HG03565 (cell line): ENCODE measurements at regions not wholly inside any gene's neighbourhood (a gene's known extent, or its start where the extent isn't known, plus 50 kb on each side); places are given as distances from the start of the nearest gene placed in this dataset.

Source experiments
- ATAC-seq: cut with Tn5 transposase; IDR thresholded peaks from one replicate; pipeline ENCODE4 v1.9.1; 2021; ENCODE audit warnings: mild to moderate bottlenecking, moderate library complexity; ENCODE audit not compliant: unreplicated experiment

GRCh38 chr15:53401503-53401902 is 358.0 kb downstream of the WDR72 start:
- ATAC-seq = no peak

GRCh38 chr15:53400986-53401385 is 358.5 kb downstream of the WDR72 start:
- ATAC-seq = no peak

- no peak for ATAC-seq
These were observed 362.3 kb downstream of the WDR72 start for GRCh38 chr15:53397041-53397616.

- ATAC-seq = no peak
These were observed 363.6 kb downstream of the WDR72 start for GRCh38 chr15:53395871-53396270.

- no peak for ATAC-seq
These were observed 368.9 kb downstream of the WDR72 start for GRCh38 chr15:53390549-53390948.

- no peak for ATAC-seq
These were observed 370.0 kb downstream of the WDR72 start for GRCh38 chr15:53389271-53390037.

- no peak for ATAC-seq
These were observed 375.0 kb downstream of the WDR72 start for GRCh38 chr15:53384417-53384816.

- ATAC-seq = no peak
These were observed 381.2 kb downstream of the WDR72 start for GRCh38 chr15:53378096-53378800.

GRCh38 chr15:53367740-53368139 is 391.7 kb downstream of the WDR72 start:
- ATAC-seq = no peak

- no peak for ATAC-seq
These were observed 398.6 kb downstream of the WDR72 start for GRCh38 chr15:53360881-53361280.

GRCh38 chr15:53359038-53359437 is 400.4 kb downstream of the WDR72 start:
- ATAC-seq = no peak

GRCh38 chr15:53354874-53355273 is 404.6 kb downstream of the WDR72 start:
- ATAC-seq = no peak

GRCh38 chr15:53351373-53351772 is 408.1 kb downstream of the WDR72 start:
- ATAC-seq = no peak

GRCh38 chr15:53346583-53346982 is 412.9 kb downstream of the WDR72 start:
- no peak for ATAC-seq

GRCh38 chr15:53331328-53332190 is 427.9 kb downstream of the WDR72 start:
- ATAC-seq = no peak

- no peak for ATAC-seq
These were observed 431.1 kb downstream of the WDR72 start for GRCh38 chr15:53328341-53328740.

- no peak for ATAC-seq
These were observed 435.4 kb downstream of the WDR72 start for GRCh38 chr15:53324061-53324460.

GRCh38 chr15:53323191-53323590 is 436.3 kb downstream of the WDR72 start:
- no peak for ATAC-seq

- no peak for ATAC-seq
These were observed 438.6 kb downstream of the WDR72 start for GRCh38 chr15:53320816-53321215.

- ATAC-seq = no peak
These were observed 446.8 kb downstream of the WDR72 start for GRCh38 chr15:53312707-53313106.

- no peak for ATAC-seq
These were observed 448.8 kb downstream of the WDR72 start for GRCh38 chr15:53310709-53311108.
